Psoas muscle (tissue), 7 donors: ENCODE measurements at regions not wholly inside any gene's neighbourhood (a gene's known extent, or its start where the extent isn't known, plus 50 kb on each side); places are given as distances from the start of the nearest gene placed in this dataset.
"Not testable (repeated sequence)": the region's sequence is repeated elsewhere in the genome, so short reads cannot be mapped to it uniquely, and the experiment has no call there.

ENCODE experiments used
- ATAC-seq, 4 donors: fragments of 200-7000 bp; cut with Tn5 transposase; one replicate each; pipeline ENCODE4 v1.9.1; 2020; ENCODE audit warnings: moderate library complexity in 3 of 4, mild to moderate bottlenecking in 2 of 4
- DNase-seq, 2 donors: peaks; one replicate each; pipeline ENCODE4 v3.0.0-alpha.2; 2020
- H3K27ac ChIP-seq: fragments of 200-600 bp; one replicate; pipeline ENCODE4 v1.8.0; 2022
- H3K27me3 ChIP-seq, 3 donors: fragments of 200-600 bp in 1 of 3; one replicate each; pipeline versions ENCODE4 v1.6.1 to v1.8.0; 2013 to 2022; ENCODE audit warnings: low read length in 2 of 3, mild to moderate bottlenecking in 2 of 3, moderate library complexity in 1 of 3; ENCODE audit not compliant: insufficient read depth in 3 of 3
- H3K36me3 ChIP-seq, 2 donors: fragments of 200-600 bp in 1 of 2; one replicate each; pipeline versions ENCODE4 v1.6.1 to v1.8.0; 2013 to 2022; ENCODE audit warnings: low read depth in 1 of 2, mild to moderate bottlenecking in 1 of 2, moderate library complexity in 1 of 2; ENCODE audit not compliant: insufficient read depth in 1 of 2
- H3K4me1 ChIP-seq: fragments of 200-600 bp; one replicate; pipeline ENCODE4 v1.8.0; 2022
- H3K4me3 ChIP-seq: fragments of 200-600 bp; one replicate; pipeline ENCODE4 v1.8.0; 2022; ENCODE audit warnings: mild to moderate bottlenecking
- H3K9me3 ChIP-seq: fragments of 200-600 bp; one replicate; pipeline ENCODE4 v1.8.0; 2022
- CTCF ChIP-seq: fragments of 200-600 bp; IDR thresholded peaks from one replicate; pipeline ENCODE4 v1.8.0; 2022; ENCODE audit warnings: antibody characterized with exemption
- WGBS, 3 donors: extraction: QIAGEN DNeasy Blood & Tissue Kit; methylation state at CpG; one replicate each; pipeline versions ENCODE4 v1.1.6 to v1.1.7; 2013; 5-methylcytosine and 5-hydroxymethylcytosine counted together
- intact Hi-C, 2 donors: fragments of 100-400 bp; cut with DNase I; formaldehyde crosslinking; loops; one replicate each; pipeline versions ENCODE4 v1.11.0 to v1.14.2; 2022
- donor health status: healthy with polysubstance abuse.
- donor health status: DM: no; HTN: no; CAD: no; lungs with moderate emphysema.
- donor health status: Bipolar disorder and iron deficiency.
- donor health status: healthy.
- donor health status: DM: yes; HTN: yes; CAD: no.
- donor health status: DM: no; HTN: no; CAD: no.
- donor health status: DM: yes; HTN: yes; CAD: no.

DNA sequence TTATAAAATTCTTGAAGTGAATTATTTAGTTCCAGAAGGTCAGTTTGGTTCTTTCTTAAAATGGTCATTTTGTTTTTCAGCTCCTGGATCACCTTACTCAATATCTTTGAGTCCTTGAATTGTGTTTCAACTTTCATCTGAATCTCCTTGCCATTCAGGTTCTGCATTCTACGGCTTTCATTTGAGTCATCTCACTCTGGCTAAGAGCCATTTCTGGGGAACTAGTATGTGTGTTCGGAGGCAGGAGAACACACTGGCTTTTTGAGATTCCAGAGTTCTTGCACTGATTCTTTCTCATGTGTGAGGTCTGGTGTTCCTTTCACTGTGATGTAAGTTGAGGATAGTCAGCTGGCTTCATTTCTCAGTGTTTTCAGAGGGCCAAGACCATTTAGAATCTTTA lies 708.4 kb upstream of the FRG1 start:
- WGBS, 3 donors = 27 to 52% (median 35%) methylated on average over 2 of the region's 2 CpGs
- intact Hi-C loops = no loop called here
- Histone ChIP-seq H3K4me1 (no peaks in the 10 kb centered on the region), H3K27ac (no peak overlapping the region), H3K36me3 (no peaks in the 10 kb centered on the region), H3K27me3 (no peaks in the 10 kb centered on the region), H3K4me3 (no peak overlapping the region), H3K9me3 (no peaks in the 10 kb centered on the region)
- ATAC-seq (no peak), DNase-seq (no peak)
- TF ChIP-seq CTCF = no peak

DNA sequence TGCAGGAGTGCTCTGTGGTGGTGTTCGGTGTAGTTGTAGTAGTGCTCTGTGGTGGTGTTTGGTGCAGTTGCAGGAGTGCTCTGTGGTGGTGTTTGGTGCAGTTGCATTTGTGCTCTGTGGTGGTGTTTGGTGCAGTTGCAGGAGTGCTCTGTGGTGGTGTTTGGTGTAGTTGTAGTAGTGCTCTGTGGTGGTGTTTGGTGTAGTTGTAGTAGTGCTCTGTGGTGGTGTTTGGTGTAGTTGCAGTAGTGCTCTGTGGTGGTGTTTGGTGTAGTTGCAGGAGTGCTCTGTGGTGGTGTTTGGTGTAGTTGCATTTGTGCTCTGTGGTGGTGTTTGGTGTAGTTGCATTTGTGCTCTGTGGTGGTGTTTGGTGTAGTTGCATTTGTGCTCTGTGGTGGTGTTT lies 706.9 kb upstream of the FRG1 start:
- ATAC-seq, H3K27ac ChIP-seq, H3K4me1 ChIP-seq, H3K27me3 ChIP-seq, H3K9me3 ChIP-seq, intact Hi-C loops, DNase-seq, H3K4me3 ChIP-seq, H3K36me3 ChIP-seq: not testable (repeated sequence)
- no CpG with 5 or more reads among the region's 1 CpG for WGBS, 3 donors

DNA sequence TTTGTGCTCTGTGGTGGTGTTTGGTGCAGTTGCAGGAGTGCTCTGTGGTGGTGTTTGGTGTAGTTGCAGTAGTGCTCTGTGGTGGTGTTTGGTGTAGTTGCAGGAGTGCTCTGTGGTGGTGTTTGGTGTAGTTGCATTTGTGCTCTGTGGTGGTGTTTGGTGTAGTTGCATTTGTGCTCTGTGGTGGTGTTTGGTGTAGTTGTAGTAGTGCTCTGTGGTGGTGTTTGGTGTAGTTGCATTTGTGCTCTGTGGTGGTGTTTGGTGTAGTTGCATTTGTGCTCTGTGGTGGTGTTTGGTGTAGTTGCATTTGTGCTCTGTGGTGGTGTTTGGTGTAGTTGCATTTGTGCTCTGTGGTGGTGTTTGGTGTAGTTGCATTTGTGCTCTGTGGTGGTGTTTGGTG lies 705.7 kb upstream of the FRG1 start:
- intact Hi-C loops, H3K27me3 ChIP-seq, H3K4me1 ChIP-seq, H3K36me3 ChIP-seq, DNase-seq, H3K27ac ChIP-seq, H3K4me3 ChIP-seq, H3K9me3 ChIP-seq, ATAC-seq: not testable (repeated sequence)

GRCh38 chr4:189235599-189235998 lies 705.1 kb upstream of the FRG1 start:
- H3K4me1 ChIP-seq = no peaks in the 10 kb centered on the region
- H3K36me3 ChIP-seq = no peaks in the 10 kb centered on the region
- H3K27me3 ChIP-seq = no peaks in the 10 kb centered on the region
- no peak overlapping the region for H3K4me3 ChIP-seq
- WGBS, 3 donors = 85 to 91% (median 90%) methylated on average over 6 of the region's 6 CpGs
- DNase-seq = no peak
- no peak overlapping the region for H3K27ac ChIP-seq
- TF ChIP-seq CTCF = no peak
- H3K9me3 ChIP-seq = no peaks in the 10 kb centered on the region
- intact Hi-C loops = no loop called here
- ATAC-seq = no peak

- H3K4me3 ChIP-seq, H3K9me3 ChIP-seq, H3K4me1 ChIP-seq, H3K27ac ChIP-seq, H3K36me3 ChIP-seq, H3K27me3 ChIP-seq, ATAC-seq, intact Hi-C loops, DNase-seq: not testable (repeated sequence)
- WGBS, 3 donors = 96 to 97% (median 97%) methylated on average over 24 to 28 of the region's 28 CpGs
These were observed 704.4 kb upstream of the FRG1 start for GRCh38 chr4:189236321-189236720.

- H3K4me1 ChIP-seq = no peaks in the 10 kb centered on the region
- no peaks in the 10 kb centered on the region for H3K36me3 ChIP-seq
- H3K9me3 ChIP-seq = no peaks in the 10 kb centered on the region
- DNase-seq (no peak), ATAC-seq (no peak)
- 93 to 94% (median 94%) methylated on average over 12 to 13 of the region's 13 CpGs for WGBS, 3 donors
- intact Hi-C loops = no loop called here
- no peak overlapping the region for H3K4me3 ChIP-seq
- no peaks in the 10 kb centered on the region for H3K27me3 ChIP-seq
- TF ChIP-seq CTCF = no peak
- no peak overlapping the region for H3K27ac ChIP-seq
These were observed 703.3 kb upstream of the FRG1 start for GRCh38 chr4:189237340-189237739.
